GM19468 (cell line): ENCODE measurements at regions not wholly inside any gene's neighbourhood (a gene's known extent, or its start where the extent isn't known, plus 50 kb on each side); places are given as distances from the start of the nearest gene placed in this dataset.

Experiments
- ATAC-seq: cut with Tn5 transposase; IDR thresholded peaks from one replicate; pipeline ENCODE4 v1.9.1; 2021; ENCODE audit warnings: mild to moderate bottlenecking, moderate library complexity, moderate number of reproducible peaks; ENCODE audit not compliant: unreplicated experiment; ENCODE audit errors: extremely low read depth

GRCh38 chr1:25043228-25043580 lies 113.1 kb upstream of the RUNX3 start:
- no peak for ATAC-seq

- no peak for ATAC-seq
These were observed 112.5 kb upstream of the RUNX3 start for GRCh38 chr1:25042331-25043227.

GRCh38 chr1:25041916-25042315 lies 111.8 kb upstream of the RUNX3 start:
- no peak for ATAC-seq

GRCh38 chr1:25040122-25040685 lies 110.1 kb upstream of the RUNX3 start:
- no peak for ATAC-seq

GRCh38 chr1:25039229-25039628 lies 109.2 kb upstream of the RUNX3 start:
- ATAC-seq, result no peak

- no peak for ATAC-seq
These were observed 108.6 kb upstream of the RUNX3 start for GRCh38 chr1:25038699-25039098.

GRCh38 chr1:25037174-25038074 lies 107.3 kb upstream of the RUNX3 start:
- no peak for ATAC-seq

GRCh38 chr1:25036117-25036546 lies 106.1 kb upstream of the RUNX3 start:
- ATAC-seq, result no peak

- no peak for ATAC-seq
These were observed 105.5 kb upstream of the RUNX3 start for GRCh38 chr1:25035523-25036116.

- ATAC-seq, result no peak
These were observed 104.9 kb upstream of the RUNX3 start for GRCh38 chr1:25034736-25035522.

- ATAC-seq, result no peak
These were observed 104.0 kb upstream of the RUNX3 start for GRCh38 chr1:25033828-25034705.

- ATAC-seq, result no peak
These were observed 103.2 kb upstream of the RUNX3 start for GRCh38 chr1:25033030-25033827.

- ATAC-seq, result peak; percentile 31
These were observed 102.0 kb upstream of the RUNX3 start for GRCh38 chr1:25031966-25032667.

GRCh38 chr1:25031601-25031965 lies 101.5 kb upstream of the RUNX3 start:
- no peak for ATAC-seq

- ATAC-seq, result no peak
These were observed 100.9 kb upstream of the RUNX3 start for GRCh38 chr1:25030674-25031589.

- no peak for ATAC-seq
These were observed 99.9 kb upstream of the RUNX3 start for GRCh38 chr1:25030012-25030411.
